ENCODE measurements at regions not wholly inside any gene's neighbourhood (a gene's known extent, or its start where the extent isn't known, plus 50 kb on each side); places are given as distances from the start of the nearest gene placed in this dataset.

DNA sequence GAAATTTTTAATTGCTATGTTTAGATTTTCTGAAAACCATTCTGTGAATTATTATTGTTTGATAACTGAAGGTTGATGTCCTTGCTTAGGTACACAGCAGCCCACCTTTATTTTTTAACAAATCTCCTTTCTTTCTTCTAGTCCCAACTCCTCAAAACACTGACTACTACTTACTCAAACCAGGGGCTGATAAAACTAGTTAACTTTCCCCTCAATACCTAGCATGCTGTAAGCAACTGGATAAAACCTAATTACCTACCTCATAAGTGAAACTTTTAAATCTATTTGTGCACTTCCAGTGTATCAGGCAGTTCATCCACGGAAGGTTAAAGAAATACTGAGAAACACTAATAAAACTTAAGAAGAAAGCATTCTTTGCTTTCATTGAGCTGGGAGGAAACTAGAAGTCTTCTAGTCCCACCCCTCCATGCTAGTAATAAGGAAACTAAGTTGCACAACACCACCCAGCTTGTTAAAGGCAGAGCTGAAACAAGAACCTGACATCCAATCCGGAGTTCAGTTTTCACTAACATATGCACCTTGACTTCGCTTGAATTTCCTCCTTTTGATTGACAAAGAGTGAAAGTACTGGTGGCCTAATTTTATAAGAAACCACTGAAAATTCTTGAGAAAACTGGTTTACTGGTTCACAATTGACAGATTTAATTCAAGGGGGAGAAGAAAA is 180.2 kb upstream of the TET2 start:
- ChIA-PET POLR2A (no interaction called here), SMC1A (ENCODE audit: uncharacterized antibody, unreplicated experiment) (interaction anchor here (0.8 to 1.7 kb wide), 8 partner anchors 23 to 223 kb away, joined by 3 to 14 read pairs (median 4); no protein-coding TSS in a partner anchor), CTCF (interaction anchor here (0.6 to 1.4 kb wide), 6 partner anchors 22 to 507 kb away, joined by 3 to 5 read pairs (median 3); partner anchors contain the start of gene PPA2), RAD21 (ENCODE audit: unreplicated experiment) (interaction anchor here (0.9 to 1.8 kb wide), 8 partner anchors 9 to 97 kb away, joined by 3 to 6 read pairs (median 4); no protein-coding TSS in a partner anchor)
- intact Hi-C loops (cut with micrococcal nuclease; ENCODE audit: unreplicated experiment) (loop anchor here (1.0 to 10.0 kb wide), 9 partner anchors 24 to 902 kb away; partner anchors contain the start of genes CXXC4 and TET2), in situ Hi-C loops (cut with MboI) (no loop called here)
- H4K20me1 ChIP-seq (ENCODE audit: control insufficient read depth, insufficient read depth): no peaks in the 10 kb centered on the region
- peak overlapping the region; percentile 91 for H3K27ac ChIP-seq (ENCODE audit: control insufficient read depth, insufficient read depth)
- no peaks in the 10 kb centered on the region for H3K27me3 ChIP-seq (replicated peaks in 1 of 2; ENCODE audit: control insufficient read depth in 2 of 2, insufficient read depth in 2 of 2, low read length in 1 of 2)
- H3K4me2 ChIP-seq (ENCODE audit: control insufficient read depth, insufficient read depth): peak overlapping the region; percentile 83
- WGBS (ENCODE audit: insufficient coverage, insufficient replicate concordance, low lambda C conversion rate, missing lambda C conversion rate): 2% methylated on average over 3 of the region's 3 CpGs
- H3K36me3 ChIP-seq (ENCODE audit: control insufficient read depth in 2 of 2, insufficient read depth in 2 of 2, low read length in 1 of 2): no peaks in the 10 kb centered on the region; a peak in 1 of 4 replicates
- H3K4me1 ChIP-seq (ENCODE audit: control insufficient read depth, insufficient read depth, low read length): peaks cover 35% of the 10 kb centered on the region
- FAIRE-seq: peak; percentile 99
- peak overlapping the region; percentile 51; the same call in 1 of the 2 replicates for H3K4me3 ChIP-seq
- H3K9ac ChIP-seq (ENCODE audit: control insufficient read depth, insufficient read depth, low read length): peak overlapping the region; percentile 72
- TSS peak; percentile 69 for BruUV-seq (replicated peaks)
- H2AFZ ChIP-seq (ENCODE audit: control insufficient read depth, low read depth, low read length): no peak overlapping the region; the same call in 1 of the 2 replicates
- H3K9me3 ChIP-seq (replicated peaks; ENCODE audit: control insufficient read depth, insufficient read depth, low read length): peaks cover 16% of the 10 kb centered on the region; the same call in 2 of the 3 replicates
- peaks cover 8% of the 10 kb centered on the region for H3K79me2 ChIP-seq (ENCODE audit: control insufficient read depth, insufficient read depth, low read length)
- ATAC-seq: peak; percentile 95
- peak; percentile 96 for DNase-seq (ENCODE audit: low read depth, low spot score)
- TF ChIP-seq ZNF274 (IDR thresholded peaks at IDR 0.05; ENCODE audit: insufficient read depth, insufficient read length) (no peak), BRCA1 (IDR thresholded peaks at IDR 0.05; ENCODE audit: low read depth, low read length) (no peak), ZNF622 (IDR thresholded peaks at IDR 0.05) (no peak), JUNB (IDR thresholded peaks at IDR 0.05) (peak; percentile 97), CHD2 (IDR thresholded peaks at IDR 0.05; ENCODE audit: borderline replicate concordance, low read depth, low read length) (0 out of 2 replicates have a peak, but pooled peaks have one; percentile 19), SIN3A (IDR thresholded peaks at IDR 0.05; ENCODE audit: low read depth, low read length) (no peak), HDGF (IDR thresholded peaks at IDR 0.05) (no peak), CBX5 (IDR thresholded peaks at IDR 0.05; ENCODE audit: low read depth) (peak; percentile 80), CBX3 (IDR thresholded peaks at IDR 0.05; ENCODE audit: borderline replicate concordance, low read depth) (no peak), ZZZ3 (IDR thresholded peaks at IDR 0.05; ENCODE audit: control insufficient read depth, insufficient read length, low read depth) (no peak), MXI1 (IDR thresholded peaks at IDR 0.05; ENCODE audit: low read depth, low read length) (no peak), POU2F2 (IDR thresholded peaks at IDR 0.05; ENCODE audit: borderline replicate concordance, low read depth, low read length) (no peak), SREBF1 (IDR thresholded peaks at IDR 0.05; ENCODE audit: low read length) (no peak; the same call in 1 of the 2 replicates)
- TF ChIP-seq, protein P1, sequence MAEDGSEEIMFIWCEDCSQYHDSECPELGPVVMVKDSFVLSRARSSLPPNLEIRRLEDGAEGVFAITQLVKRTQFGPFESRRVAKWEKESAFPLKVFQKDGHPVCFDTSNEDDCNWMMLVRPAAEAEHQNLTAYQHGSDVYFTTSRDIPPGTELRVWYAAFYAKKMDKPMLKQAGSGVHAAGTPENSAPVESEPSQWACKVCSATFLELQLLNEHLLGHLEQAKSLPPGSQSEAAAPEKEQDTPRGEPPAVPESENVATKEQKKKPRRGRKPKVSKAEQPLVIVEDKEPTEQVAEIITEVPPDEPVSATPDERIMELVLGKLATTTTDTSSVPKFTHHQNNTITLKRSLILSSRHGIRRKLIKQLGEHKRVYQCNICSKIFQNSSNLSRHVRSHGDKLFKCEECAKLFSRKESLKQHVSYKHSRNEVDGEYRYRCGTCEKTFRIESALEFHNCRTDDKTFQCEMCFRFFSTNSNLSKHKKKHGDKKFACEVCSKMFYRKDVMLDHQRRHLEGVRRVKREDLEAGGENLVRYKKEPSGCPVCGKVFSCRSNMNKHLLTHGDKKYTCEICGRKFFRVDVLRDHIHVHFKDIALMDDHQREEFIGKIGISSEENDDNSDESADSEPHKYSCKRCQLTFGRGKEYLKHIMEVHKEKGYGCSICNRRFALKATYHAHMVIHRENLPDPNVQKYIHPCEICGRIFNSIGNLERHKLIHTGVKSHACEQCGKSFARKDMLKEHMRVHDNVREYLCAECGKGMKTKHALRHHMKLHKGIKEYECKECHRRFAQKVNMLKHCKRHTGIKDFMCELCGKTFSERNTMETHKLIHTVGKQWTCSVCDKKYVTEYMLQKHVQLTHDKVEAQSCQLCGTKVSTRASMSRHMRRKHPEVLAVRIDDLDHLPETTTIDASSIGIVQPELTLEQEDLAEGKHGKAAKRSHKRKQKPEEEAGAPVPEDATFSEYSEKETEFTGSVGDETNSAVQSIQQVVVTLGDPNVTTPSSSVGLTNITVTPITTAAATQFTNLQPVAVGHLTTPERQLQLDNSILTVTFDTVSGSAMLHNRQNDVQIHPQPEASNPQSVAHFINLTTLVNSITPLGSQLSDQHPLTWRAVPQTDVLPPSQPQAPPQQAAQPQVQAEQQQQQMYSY (CRISPR knock-in tag; IDR thresholded peaks at IDR 0.05): no peak
- TF ChIP-seq, protein P2, sequence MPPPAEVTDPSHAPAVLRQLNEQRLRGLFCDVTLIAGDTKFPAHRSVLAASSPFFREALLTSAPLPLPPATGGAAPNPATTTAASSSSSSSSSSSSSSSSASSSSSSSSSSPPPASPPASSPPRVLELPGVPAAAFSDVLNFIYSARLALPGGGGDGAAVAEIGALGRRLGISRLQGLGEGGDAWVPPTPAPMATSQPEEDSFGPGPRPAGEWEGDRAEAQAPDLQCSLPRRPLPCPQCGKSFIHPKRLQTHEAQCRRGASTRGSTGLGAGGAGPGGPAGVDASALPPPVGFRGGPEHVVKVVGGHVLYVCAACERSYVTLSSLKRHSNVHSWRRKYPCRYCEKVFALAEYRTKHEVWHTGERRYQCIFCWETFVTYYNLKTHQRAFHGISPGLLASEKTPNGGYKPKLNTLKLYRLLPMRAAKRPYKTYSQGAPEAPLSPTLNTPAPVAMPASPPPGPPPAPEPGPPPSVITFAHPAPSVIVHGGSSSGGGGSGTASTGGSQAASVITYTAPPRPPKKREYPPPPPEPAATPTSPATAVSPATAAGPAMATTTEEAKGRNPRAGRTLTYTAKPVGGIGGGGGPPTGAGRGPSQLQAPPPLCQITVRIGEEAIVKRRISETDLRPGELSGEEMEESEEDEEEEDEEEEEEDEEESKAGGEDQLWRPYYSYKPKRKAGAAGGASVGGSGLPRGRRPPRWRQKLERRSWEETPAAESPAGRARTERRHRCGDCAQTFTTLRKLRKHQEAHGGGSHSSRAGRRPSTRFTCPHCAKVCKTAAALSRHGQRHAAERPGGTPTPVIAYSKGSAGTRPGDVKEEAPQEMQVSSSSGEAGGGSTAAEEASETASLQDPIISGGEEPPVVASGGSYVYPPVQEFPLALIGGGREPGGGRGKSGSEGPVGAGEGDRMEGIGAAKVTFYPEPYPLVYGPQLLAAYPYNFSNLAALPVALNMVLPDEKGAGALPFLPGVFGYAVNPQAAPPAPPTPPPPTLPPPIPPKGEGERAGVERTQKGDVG (CRISPR knock-in tag; IDR thresholded peaks at IDR 0.05): no peak

Measured in GM12878 (cell line).